Muscle of leg (tissue), 3 donors: ENCODE measurements at regions not wholly inside any gene's neighbourhood (a gene's known extent, or its start where the extent isn't known, plus 50 kb on each side); places are given as distances from the start of the nearest gene placed in this dataset.

Experiments used
- DNase-seq: peaks from one replicate; pipeline ENCODE4 v3.0.0; 2013
- H3K27ac ChIP-seq: one replicate; pipeline ENCODE4 v1.5.1; 2013; ENCODE audit warnings: mild to moderate bottlenecking, low read length, control low read depth
- H3K27me3 ChIP-seq: one replicate; pipeline ENCODE4 v1.6.1; 2013; ENCODE audit warnings: low read length; ENCODE audit not compliant: control insufficient read depth, insufficient read depth
- H3K36me3 ChIP-seq: one replicate; pipeline ENCODE4 v1.6.1; 2013; ENCODE audit warnings: low read length; ENCODE audit not compliant: control insufficient read depth, insufficient read depth
- H3K4me1 ChIP-seq: one replicate; pipeline ENCODE4 v1.6.1; 2013; ENCODE audit warnings: low read length; ENCODE audit not compliant: control insufficient read depth, insufficient read depth
- H3K4me3 ChIP-seq: one replicate; pipeline ENCODE4 v1.5.1; 2013; ENCODE audit warnings: low read length, control low read depth
- H3K9me3 ChIP-seq: replicated peaks from 2 replicates; pipeline ENCODE4 v1.6.1; 2013; ENCODE audit warnings: low read depth, low read length; ENCODE audit not compliant: control insufficient read depth
- WGBS: methylation state at CpG from one replicate; pipeline ENCODE4 v1.1.5; 2013; ENCODE audit warnings: missing lambda C conversion rate; ENCODE audit not compliant: insufficient coverage; 5-methylcytosine and 5-hydroxymethylcytosine counted together

DNA sequence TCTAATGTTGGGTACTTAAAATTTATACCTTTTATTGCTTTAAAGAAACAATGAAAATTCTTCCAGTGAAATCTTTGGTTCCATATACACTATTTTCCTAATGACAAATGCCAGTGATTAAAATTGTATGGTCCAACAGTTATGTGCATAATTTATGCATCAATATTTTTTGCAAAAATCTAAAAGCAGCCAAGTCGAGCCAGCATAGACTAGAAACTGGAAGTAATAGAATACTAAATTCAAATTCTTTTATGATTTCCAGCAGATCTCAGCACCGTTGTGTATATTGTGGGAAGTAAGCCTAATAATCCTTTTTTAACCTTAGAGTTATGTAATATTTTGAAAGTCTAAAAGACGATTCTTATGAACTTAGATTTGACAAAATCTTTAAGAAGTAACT is 652.0 kb upstream of the GOLIM4 start:
- Histone ChIP-seq H3K4me1 (no peaks in the 10 kb centered on the region), H3K27ac (no peak overlapping the region), H3K27me3 (no peaks in the 10 kb centered on the region), H3K36me3 (no peaks in the 10 kb centered on the region), H3K9me3 (no peaks in the 10 kb centered on the region), H3K4me3 (no peak overlapping the region)
- no peak for DNase-seq
- no CpG with 5 or more reads among the region's 3 CpGs for WGBS

DNA sequence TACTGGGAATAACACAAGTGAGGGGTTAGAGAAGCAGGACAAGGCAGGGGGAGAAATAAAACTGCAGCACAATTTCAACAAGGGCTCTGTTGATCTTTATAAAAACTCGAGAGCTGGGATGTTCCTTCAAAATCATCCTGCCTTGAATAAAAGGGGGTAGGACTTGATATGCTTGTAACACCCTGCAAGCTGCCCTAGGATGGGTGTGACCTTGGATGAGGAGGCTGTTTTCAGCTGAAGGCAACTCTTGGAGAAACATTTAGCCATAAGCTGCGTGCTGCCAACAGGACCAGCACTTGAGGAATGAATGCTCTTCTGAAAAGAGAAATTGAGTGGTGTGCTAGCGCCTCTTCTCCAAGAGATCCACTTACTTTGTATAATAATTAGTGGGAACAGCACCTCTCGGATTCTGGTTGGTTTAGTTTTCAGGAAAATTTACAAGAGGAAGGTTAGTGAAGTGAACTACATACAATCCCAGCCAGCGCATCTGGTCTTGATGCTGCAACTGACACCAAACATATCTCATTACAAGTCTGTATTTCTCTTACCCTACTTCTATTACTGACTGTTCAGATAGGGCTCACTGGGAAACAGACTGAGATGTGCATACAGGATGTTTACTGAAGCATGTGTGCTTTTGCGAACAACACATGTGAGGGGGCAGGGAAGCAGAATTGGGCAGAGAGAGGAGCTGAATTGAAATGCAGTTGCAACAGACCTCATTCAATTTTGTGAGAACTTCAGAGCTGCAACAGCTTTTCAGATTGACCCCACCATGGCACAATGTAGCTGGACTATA is 643.0 kb upstream of the GOLIM4 start:
- no peak overlapping the region for H3K4me3 ChIP-seq
- WGBS = 88% methylated on average over 1 of the region's 6 CpGs

DNA sequence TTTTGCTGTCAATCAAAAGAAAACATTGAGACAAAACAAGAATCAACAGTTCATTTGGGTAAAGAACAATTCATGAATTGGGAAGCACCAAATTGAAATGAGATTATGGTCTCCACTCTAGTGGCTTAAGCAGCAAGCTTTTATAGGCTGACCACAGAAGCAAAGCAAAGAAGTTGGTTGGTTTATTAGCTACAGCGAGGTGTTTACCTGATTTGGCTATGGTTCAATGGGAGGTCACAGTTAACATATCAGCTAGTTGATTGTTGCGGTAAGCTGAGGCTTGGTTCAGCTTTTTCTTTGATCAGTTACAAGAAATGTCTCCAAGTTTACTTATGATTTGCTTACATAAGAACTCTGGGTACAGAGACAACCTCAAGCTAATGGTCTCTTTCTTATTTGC is 640.5 kb upstream of the GOLIM4 start:
- no peak for DNase-seq
- Histone ChIP-seq H3K9me3 (peaks cover 5% of the 10 kb centered on the region), H3K36me3 (no peaks in the 10 kb centered on the region), H3K27ac (no peak overlapping the region), H3K4me3 (no peak overlapping the region), H3K27me3 (no peaks in the 10 kb centered on the region), H3K4me1 (no peaks in the 10 kb centered on the region)
- WGBS = no CpG with 5 or more reads among the region's 2 CpGs

More for the DNA sequence above, 643.0 kb upstream of the GOLIM4 start:
- H3K9me3 ChIP-seq = peaks cover 5% of the 10 kb centered on the region
- no peaks in the 10 kb centered on the region for H3K27me3 ChIP-seq
- DNase-seq = no peak
- H3K36me3 ChIP-seq = no peaks in the 10 kb centered on the region
- H3K27ac ChIP-seq = no peak overlapping the region
- H3K4me1 ChIP-seq = no peaks in the 10 kb centered on the region

DNA sequence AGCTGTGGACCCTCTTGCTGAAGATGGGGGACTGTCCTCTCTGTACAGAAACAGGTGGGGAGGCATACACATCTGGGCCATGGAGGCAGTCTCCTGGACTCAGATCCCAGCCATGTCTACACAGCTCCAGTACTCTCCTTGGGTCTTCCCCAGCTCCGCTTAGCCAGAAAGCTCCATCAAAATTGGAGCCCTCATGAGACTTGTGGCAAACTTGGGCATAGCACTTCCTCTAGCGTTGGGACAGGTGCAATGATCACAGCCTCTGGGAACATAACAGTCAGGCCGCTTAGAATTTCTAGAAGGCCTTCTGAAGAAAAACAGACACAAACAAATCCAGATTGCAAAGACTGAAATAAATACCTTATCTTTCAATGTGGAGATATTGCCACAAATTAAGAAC is 634.3 kb upstream of the GOLIM4 start:
- DNase-seq = no peak
- WGBS = 100% methylated on average over 2 of the region's 3 CpGs
- Histone ChIP-seq H3K36me3 (no peaks in the 10 kb centered on the region), H3K27ac (no peak overlapping the region), H3K4me1 (no peaks in the 10 kb centered on the region), H3K4me3 (no peak overlapping the region), H3K9me3 (peaks cover 5% of the 10 kb centered on the region), H3K27me3 (no peaks in the 10 kb centered on the region)

DNA sequence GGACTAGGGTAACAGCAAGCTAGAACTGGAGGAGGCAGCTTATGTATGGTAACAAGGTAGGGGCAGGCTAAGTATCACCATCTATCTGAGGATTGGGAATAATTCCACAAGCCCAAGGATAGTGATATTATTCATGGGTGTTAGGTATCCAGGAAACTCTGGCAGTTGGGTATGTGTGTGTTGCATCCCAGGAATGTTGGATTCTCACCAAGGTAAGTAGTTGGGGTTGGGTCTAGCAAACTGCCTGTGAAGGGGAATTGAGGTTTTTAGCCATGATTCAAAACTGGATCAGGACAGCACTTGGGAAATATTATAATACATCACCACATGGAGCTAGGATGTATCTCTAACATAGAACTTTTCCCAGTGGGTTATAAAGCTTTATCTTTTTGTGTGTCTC is 626.4 kb upstream of the GOLIM4 start:
- Histone ChIP-seq H3K27me3 (no peaks in the 10 kb centered on the region), H3K4me3 (no peak overlapping the region), H3K36me3 (no peaks in the 10 kb centered on the region), H3K4me1 (no peaks in the 10 kb centered on the region), H3K27ac (no peak overlapping the region), H3K9me3 (no peaks in the 10 kb centered on the region)
- DNase-seq = no peak

DNA sequence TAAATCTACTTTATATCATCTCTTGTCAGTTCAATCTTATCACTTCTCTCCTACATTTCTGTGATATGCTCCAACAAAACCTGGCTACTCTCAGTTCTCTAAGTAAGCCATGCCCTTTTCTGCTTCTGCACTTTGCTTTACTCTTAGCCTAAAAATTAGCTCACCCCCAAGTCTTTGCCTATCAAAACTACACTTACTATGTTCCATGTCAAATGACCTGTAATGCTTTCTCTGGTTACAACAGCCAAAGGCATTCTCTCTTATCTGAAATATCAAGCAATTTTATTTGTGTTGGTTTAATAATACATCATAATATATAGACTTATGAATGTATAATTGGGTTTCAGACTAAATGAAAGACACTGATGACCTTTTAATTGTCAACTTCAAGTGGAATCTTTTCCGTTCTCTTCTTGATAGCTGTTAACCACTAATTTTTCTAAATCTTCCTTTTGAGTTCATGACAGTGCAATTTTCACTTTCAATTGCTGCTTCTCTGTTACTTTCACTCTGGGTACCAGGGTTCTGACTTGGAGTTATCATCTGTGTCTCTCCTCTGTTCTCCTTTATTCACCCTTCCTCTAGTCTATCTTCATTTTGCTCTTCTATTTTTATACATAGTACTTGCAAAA is 619.0 kb upstream of the GOLIM4 start:
- no peak for DNase-seq
- Histone ChIP-seq H3K9me3 (no peaks in the 10 kb centered on the region), H3K4me1 (no peaks in the 10 kb centered on the region), H3K36me3 (no peaks in the 10 kb centered on the region), H3K27me3 (no peaks in the 10 kb centered on the region), H3K4me3 (no peak overlapping the region), H3K27ac (no peak overlapping the region)
- WGBS = no CpG with 5 or more reads among the region's 1 CpG

DNA sequence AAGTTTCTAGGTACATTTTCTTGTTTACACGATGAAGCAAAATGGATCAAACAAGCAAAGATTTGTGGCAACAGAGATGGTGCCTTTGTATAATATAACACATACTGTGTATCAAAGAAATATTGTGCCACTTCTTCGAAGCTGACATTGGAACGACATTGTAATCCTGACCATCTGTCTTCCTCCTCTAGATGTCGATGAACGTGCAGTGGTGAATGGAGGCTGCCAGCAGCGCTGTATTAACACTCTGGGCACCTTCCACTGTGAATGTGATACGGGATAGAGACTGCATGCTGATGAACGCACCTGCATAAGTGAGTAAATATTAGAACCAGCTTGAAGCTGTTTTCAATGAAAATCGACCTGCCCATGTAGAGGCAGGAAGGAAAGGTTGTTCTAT is 613.3 kb upstream of the GOLIM4 start:
- no peaks in the 10 kb centered on the region for H3K9me3 ChIP-seq
- H3K27me3 ChIP-seq = no peaks in the 10 kb centered on the region
- no peak for DNase-seq
- H3K27ac ChIP-seq = no peak overlapping the region
- no peaks in the 10 kb centered on the region for H3K36me3 ChIP-seq
- no peaks in the 10 kb centered on the region for H3K4me1 ChIP-seq
- 28% methylated on average over 4 of the region's 9 CpGs for WGBS
- no peak overlapping the region for H3K4me3 ChIP-seq

DNA sequence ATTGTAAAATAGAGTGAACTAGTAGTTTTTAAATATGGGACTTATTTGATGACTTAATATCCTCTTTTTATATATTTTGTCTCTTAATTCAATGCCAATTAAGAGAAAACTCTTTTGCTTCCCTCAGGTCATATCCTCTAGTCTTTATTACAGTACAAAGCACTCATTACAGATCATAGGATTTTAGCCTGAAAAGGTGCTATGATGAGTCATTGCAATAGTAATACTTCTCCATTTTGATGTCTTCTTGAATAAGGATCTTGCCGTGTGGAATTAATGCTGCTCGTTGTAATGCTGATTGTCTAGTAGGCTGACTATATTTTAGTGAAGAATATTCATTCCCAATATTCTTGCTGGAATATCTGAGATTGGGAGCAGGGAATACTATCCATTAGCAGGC is 612.2 kb upstream of the GOLIM4 start:
- Histone ChIP-seq H3K27me3 (no peaks in the 10 kb centered on the region), H3K9me3 (no peaks in the 10 kb centered on the region), H3K36me3 (no peaks in the 10 kb centered on the region), H3K4me3 (no peak overlapping the region), H3K27ac (no peak overlapping the region), H3K4me1 (no peaks in the 10 kb centered on the region)
- no CpG with 5 or more reads among the region's 2 CpGs for WGBS
- DNase-seq = no peak

DNA sequence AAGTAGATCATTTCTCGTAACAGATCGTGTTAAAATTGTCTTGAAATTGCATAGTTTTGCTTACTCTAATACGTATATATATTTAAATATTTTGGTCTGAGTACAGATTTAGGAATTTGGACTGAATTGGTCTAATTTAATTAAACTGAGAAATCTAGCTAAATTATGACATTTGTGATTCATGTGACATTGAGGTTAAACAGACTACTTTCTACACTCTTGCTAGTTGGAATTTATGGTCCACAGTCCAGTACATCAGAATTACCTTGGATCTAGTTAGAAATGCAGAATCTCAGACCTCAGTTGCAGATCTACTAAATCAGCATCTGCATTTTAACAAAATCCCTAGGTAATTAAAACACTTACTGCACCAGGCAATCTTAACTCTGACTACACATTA is 609.7 kb upstream of the GOLIM4 start:
- DNase-seq = no peak
- Histone ChIP-seq H3K4me3 (no peak overlapping the region), H3K27me3 (no peaks in the 10 kb centered on the region), H3K36me3 (no peaks in the 10 kb centered on the region), H3K9me3 (no peaks in the 10 kb centered on the region), H3K4me1 (no peaks in the 10 kb centered on the region), H3K27ac (no peak overlapping the region)
- WGBS = no CpG with 5 or more reads among the region's 3 CpGs

DNA sequence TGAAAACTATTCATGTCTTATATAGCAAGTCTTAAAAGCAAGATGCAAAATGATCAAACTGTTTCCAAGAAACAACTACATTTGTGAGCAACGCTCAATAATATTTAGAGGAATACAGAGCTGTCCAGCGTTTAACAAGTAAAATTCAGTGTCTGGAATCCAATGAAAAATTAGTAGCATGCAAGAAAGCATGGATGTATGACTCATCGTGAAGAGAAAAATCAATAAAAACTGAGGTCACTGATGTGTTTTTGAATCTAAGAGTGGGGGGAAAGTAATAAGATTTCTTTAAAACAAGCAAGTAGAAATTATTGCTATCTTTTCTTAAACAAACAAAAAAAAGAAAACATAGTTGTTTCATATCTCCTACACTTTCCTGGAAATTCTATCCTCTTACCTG is 600.3 kb upstream of the GOLIM4 start:
- H3K27ac ChIP-seq = no peak overlapping the region
- no peak overlapping the region for H3K4me3 ChIP-seq
- no peak for DNase-seq
- H3K36me3 ChIP-seq = no peaks in the 10 kb centered on the region
- WGBS = 80% methylated on average over 1 of the region's 3 CpGs
- no peaks in the 10 kb centered on the region for H3K4me1 ChIP-seq
- no peaks in the 10 kb centered on the region for H3K9me3 ChIP-seq
- H3K27me3 ChIP-seq = no peaks in the 10 kb centered on the region
